ACC112 (cell line): ENCODE measurements at regions not wholly inside any gene's neighbourhood (a gene's known extent, or its start where the extent isn't known, plus 50 kb on each side); places are given as distances from the start of the nearest gene placed in this dataset.
A peak's percentile ranks its signal among the peaks of the same experiment; 100 is the strongest.

ENCODE experiments used
- H2AFZ ChIP-seq: fragments of 200-600 bp; sonication (generic); one replicate; pipeline ENCODE4 v1.6.0; 2017; ENCODE audit warnings: antibody characterized with exemption, low read length; ENCODE audit not compliant: unreplicated experiment
- H3K27ac ChIP-seq: fragments of 200-600 bp; sonication (generic); 2 replicates; pipeline ENCODE4 v1.5.1; 2014; ENCODE audit warnings: low read depth, mild to moderate bottlenecking, antibody characterized with exemption, low read length, moderate library complexity
- H3K27me3 ChIP-seq: fragments of 200-600 bp; sonication (generic); 2 replicates; pipeline ENCODE4 v1.6.1; 2014; ENCODE audit warnings: mild to moderate bottlenecking, antibody characterized with exemption, low read length, moderate library complexity, mixed read lengths; ENCODE audit not compliant: insufficient read depth
- H3K36me3 ChIP-seq: fragments of 200-600 bp; sonication (generic); 2 replicates; pipeline ENCODE4 v1.6.1; 2016; ENCODE audit warnings: mild to moderate bottlenecking, antibody characterized with exemption, low read length, moderate library complexity, mixed read lengths; ENCODE audit not compliant: insufficient read depth
- H3K4me1 ChIP-seq: fragments of 200-600 bp; sonication (generic); one replicate; pipeline ENCODE4 v1.6.1; 2016; ENCODE audit warnings: low read length, mixed read lengths; ENCODE audit not compliant: insufficient read depth, unreplicated experiment, control insufficient read depth
- H3K4me3 ChIP-seq: fragments of 200-600 bp; sonication (generic); 2 replicates; pipeline ENCODE4 v1.5.1; 2014; ENCODE audit warnings: mild to moderate bottlenecking, low read depth, low read length
- H3K79me2 ChIP-seq: fragments of 200-600 bp; sonication (generic); one replicate; pipeline ENCODE4 v1.6.0; 2016; ENCODE audit warnings: low read length; ENCODE audit not compliant: control insufficient read depth, unreplicated experiment, insufficient read depth

- H3K4me3 ChIP-seq: no peak overlapping the region
- H3K79me2 ChIP-seq: no peaks in the 10 kb centered on the region
- H3K27ac ChIP-seq: no peak overlapping the region
- H3K4me1 ChIP-seq: no peaks in the 10 kb centered on the region
- H2AFZ ChIP-seq: no peak overlapping the region
- no peaks in the 10 kb centered on the region for H3K27me3 ChIP-seq
- H3K36me3 ChIP-seq: no peaks in the 10 kb centered on the region
Measured at GRCh38 chr13:105573136-105573535, 962.3 kb downstream of the EFNB2 start.

GRCh38 chr13:105572401-105572800, 963.1 kb downstream of the EFNB2 start:
- H3K27ac ChIP-seq: no peak overlapping the region
- no peaks in the 10 kb centered on the region for H3K27me3 ChIP-seq
- H3K36me3 ChIP-seq: no peaks in the 10 kb centered on the region
- no peak overlapping the region for H2AFZ ChIP-seq
- H3K4me1 ChIP-seq: no peaks in the 10 kb centered on the region
- H3K4me3 ChIP-seq: no peak overlapping the region
- H3K79me2 ChIP-seq: no peaks in the 10 kb centered on the region

GRCh38 chr13:105569816-105570215, 965.6 kb downstream of the EFNB2 start:
- H3K27me3 ChIP-seq: no peaks in the 10 kb centered on the region
- no peak overlapping the region for H3K27ac ChIP-seq
- H3K4me1 ChIP-seq: no peaks in the 10 kb centered on the region
- no peaks in the 10 kb centered on the region for H3K79me2 ChIP-seq
- no peaks in the 10 kb centered on the region for H3K36me3 ChIP-seq
- H2AFZ ChIP-seq: no peak overlapping the region
- no peak overlapping the region for H3K4me3 ChIP-seq

GRCh38 chr13:105567951-105568525, 967.4 kb downstream of the EFNB2 start:
- H3K4me1 ChIP-seq: no peaks in the 10 kb centered on the region
- no peaks in the 10 kb centered on the region for H3K27me3 ChIP-seq
- no peak overlapping the region for H3K27ac ChIP-seq
- no peaks in the 10 kb centered on the region for H3K79me2 ChIP-seq
- no peak overlapping the region for H3K4me3 ChIP-seq
- H3K36me3 ChIP-seq: no peaks in the 10 kb centered on the region
- H2AFZ ChIP-seq: no peak overlapping the region

DNA sequence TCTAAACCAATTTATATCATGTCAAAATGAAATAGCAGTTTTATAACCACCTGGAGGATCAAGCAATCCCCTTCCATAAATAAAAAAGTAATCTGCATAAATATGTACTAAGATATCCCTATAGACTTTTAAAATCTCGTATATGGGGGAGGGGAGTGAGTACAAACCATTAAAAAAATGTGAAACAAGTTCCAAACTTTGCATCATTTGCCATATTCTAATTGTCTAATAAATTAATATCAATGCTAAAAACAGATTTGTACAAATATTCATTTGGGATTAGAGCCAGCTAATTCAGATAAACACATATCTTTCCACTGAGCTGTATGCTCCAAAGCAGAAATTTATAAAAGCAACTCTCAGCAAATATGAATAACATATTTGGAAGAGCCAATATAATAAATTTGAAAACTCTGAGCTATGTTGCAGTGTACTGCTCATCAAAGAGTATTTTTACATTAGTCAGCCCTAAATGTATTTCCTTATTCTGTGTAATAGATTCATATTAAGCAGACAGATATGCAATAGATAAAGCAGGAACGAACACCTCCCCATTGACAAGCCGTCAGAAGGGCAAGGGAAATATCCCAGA, 970.2 kb downstream of the EFNB2 start:
- Histone ChIP-seq H3K36me3 (no peaks in the 10 kb centered on the region), H3K4me3 (no peak overlapping the region), H3K27me3 (no peaks in the 10 kb centered on the region), H3K4me1 (no peaks in the 10 kb centered on the region), H3K27ac (no peak overlapping the region), H2AFZ (no peak overlapping the region), H3K79me2 (no peaks in the 10 kb centered on the region)

GRCh38 chr13:105552078-105552477, 983.4 kb downstream of the EFNB2 start:
- H3K27ac ChIP-seq: no peak overlapping the region
- H3K4me1 ChIP-seq: no peaks in the 10 kb centered on the region
- H3K79me2 ChIP-seq: no peaks in the 10 kb centered on the region

DNA sequence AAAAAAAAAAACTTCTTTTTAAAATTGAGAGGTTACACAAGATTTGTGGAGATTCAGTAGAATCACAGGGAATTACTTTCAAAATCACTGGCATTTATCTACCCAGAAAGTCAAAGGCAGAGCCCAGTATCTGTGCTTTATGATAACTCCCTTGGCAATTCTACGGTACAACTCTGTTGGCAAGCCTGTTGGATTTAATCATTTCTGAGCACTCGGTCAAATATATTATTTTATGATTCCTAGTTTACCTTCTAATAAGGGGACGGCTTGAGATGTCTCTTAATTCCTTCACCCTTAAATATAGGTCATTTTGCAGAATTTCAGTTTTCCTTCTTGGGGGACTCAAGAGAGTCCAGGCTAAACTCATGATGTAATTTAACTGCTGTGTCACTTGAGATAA, 987.6 kb downstream of the EFNB2 start:
- H3K79me2 ChIP-seq: no peaks in the 10 kb centered on the region
- no peak overlapping the region for H3K4me3 ChIP-seq
- no peaks in the 10 kb centered on the region for H3K4me1 ChIP-seq
- no peak overlapping the region for H2AFZ ChIP-seq
- H3K36me3 ChIP-seq: no peaks in the 10 kb centered on the region
- H3K27ac ChIP-seq: no peak overlapping the region
- H3K27me3 ChIP-seq: no peaks in the 10 kb centered on the region

More at GRCh38 chr13:105552078-105552477, 983.4 kb downstream of the EFNB2 start:
- H2AFZ ChIP-seq: no peak overlapping the region
- H3K36me3 ChIP-seq: no peaks in the 10 kb centered on the region
- H3K27me3 ChIP-seq: no peaks in the 10 kb centered on the region
- H3K4me3 ChIP-seq: no peak overlapping the region

GRCh38 chr13:105545811-105546210, 989.7 kb downstream of the EFNB2 start:
- Histone ChIP-seq H3K4me1 (no peaks in the 10 kb centered on the region), H3K4me3 (no peak overlapping the region), H3K27me3 (no peaks in the 10 kb centered on the region), H2AFZ (no peak overlapping the region), H3K36me3 (no peaks in the 10 kb centered on the region), H3K79me2 (no peaks in the 10 kb centered on the region), H3K27ac (no peak overlapping the region)

GRCh38 chr13:105543742-105544141, 991.7 kb downstream of the EFNB2 start:
- H2AFZ ChIP-seq: no peak overlapping the region
- no peaks in the 10 kb centered on the region for H3K4me1 ChIP-seq
- H3K27me3 ChIP-seq: no peaks in the 10 kb centered on the region
- H3K36me3 ChIP-seq: no peaks in the 10 kb centered on the region
- H3K79me2 ChIP-seq: no peaks in the 10 kb centered on the region
- H3K4me3 ChIP-seq: peak overlapping the region; percentile 34; the same call in 1 of the 2 replicates
- no peak overlapping the region; the same call in 1 of the 2 replicates for H3K27ac ChIP-seq

- no peak overlapping the region for H3K27ac ChIP-seq
- no peak overlapping the region for H2AFZ ChIP-seq
- no peaks in the 10 kb centered on the region for H3K4me1 ChIP-seq
- no peaks in the 10 kb centered on the region for H3K27me3 ChIP-seq
- no peaks in the 10 kb centered on the region for H3K79me2 ChIP-seq
- H3K4me3 ChIP-seq: no peak overlapping the region
- H3K36me3 ChIP-seq: no peaks in the 10 kb centered on the region
Measured at GRCh38 chr13:105541565-105541964, 993.9 kb downstream of the EFNB2 start.

- Histone ChIP-seq H2AFZ (no peak overlapping the region), H3K4me3 (no peak overlapping the region), H3K36me3 (no peaks in the 10 kb centered on the region), H3K79me2 (no peaks in the 10 kb centered on the region), H3K27me3 (no peaks in the 10 kb centered on the region), H3K27ac (no peak overlapping the region), H3K4me1 (no peaks in the 10 kb centered on the region)
Measured at GRCh38 chr13:105538346-105538745, 997.1 kb downstream of the EFNB2 start.
